Naive B cell (primary cell): ENCODE measurements at regions not wholly inside any gene's neighbourhood (a gene's known extent, or its start where the extent isn't known, plus 50 kb on each side); places are given as distances from the start of the nearest gene placed in this dataset.

Experiments used
- ATAC-seq, 2 donors: fragments of 150-1000 bp; cut with Tn5 transposase; 2 replicates each; pipeline ENCODE4 v1.10.0; 2021; ENCODE audit warnings: low read depth in 2 of 2, mild to moderate bottlenecking in 2 of 2, moderate library complexity in 2 of 2
- DNase-seq: peaks from one replicate; pipeline ENCODE4 v3.0.0; 2022
- H3K27ac Mint-ChIP-seq, 6 donors: one replicate each; pipeline ENCODE4 v1.8.0; 2020 to 2022; ENCODE audit warnings: mild to moderate bottlenecking in 6 of 6, mixed read lengths in 6 of 6, moderate library complexity in 5 of 6, inconsistent platforms in 2 of 6
- H3K27me3 Mint-ChIP-seq, 3 donors: one replicate each; pipeline ENCODE4 v1.8.0; 2021 to 2022; ENCODE audit warnings: mixed read lengths in 3 of 3, mild to moderate bottlenecking in 1 of 3
- H3K36me3 Mint-ChIP-seq, 2 donors: one replicate each; pipeline ENCODE4 v1.8.0; 2020 to 2022; ENCODE audit warnings: mixed read lengths in 2 of 2, inconsistent platforms in 1 of 2, mild to moderate bottlenecking in 1 of 2
- H3K4me1 Mint-ChIP-seq, 3 donors: one replicate each; pipeline ENCODE4 v1.8.0; 2020 to 2022; ENCODE audit warnings: mixed read lengths in 3 of 3, inconsistent platforms in 1 of 3, mild to moderate bottlenecking in 1 of 3, moderate library complexity in 1 of 3
- H3K4me3 Mint-ChIP-seq, 8 donors: one replicate each; pipeline ENCODE4 v1.8.0; 2020 to 2022; ENCODE audit warnings: mild to moderate bottlenecking in 8 of 8, mixed read lengths in 8 of 8, moderate library complexity in 8 of 8, inconsistent platforms in 2 of 8
- H3K9me3 Mint-ChIP-seq, 7 donors: one replicate each; pipeline ENCODE4 v1.8.0; 2020 to 2022; ENCODE audit warnings: mixed read lengths in 7 of 7, mild to moderate bottlenecking in 5 of 7, inconsistent platforms in 2 of 7, moderate library complexity in 1 of 7

DNA sequence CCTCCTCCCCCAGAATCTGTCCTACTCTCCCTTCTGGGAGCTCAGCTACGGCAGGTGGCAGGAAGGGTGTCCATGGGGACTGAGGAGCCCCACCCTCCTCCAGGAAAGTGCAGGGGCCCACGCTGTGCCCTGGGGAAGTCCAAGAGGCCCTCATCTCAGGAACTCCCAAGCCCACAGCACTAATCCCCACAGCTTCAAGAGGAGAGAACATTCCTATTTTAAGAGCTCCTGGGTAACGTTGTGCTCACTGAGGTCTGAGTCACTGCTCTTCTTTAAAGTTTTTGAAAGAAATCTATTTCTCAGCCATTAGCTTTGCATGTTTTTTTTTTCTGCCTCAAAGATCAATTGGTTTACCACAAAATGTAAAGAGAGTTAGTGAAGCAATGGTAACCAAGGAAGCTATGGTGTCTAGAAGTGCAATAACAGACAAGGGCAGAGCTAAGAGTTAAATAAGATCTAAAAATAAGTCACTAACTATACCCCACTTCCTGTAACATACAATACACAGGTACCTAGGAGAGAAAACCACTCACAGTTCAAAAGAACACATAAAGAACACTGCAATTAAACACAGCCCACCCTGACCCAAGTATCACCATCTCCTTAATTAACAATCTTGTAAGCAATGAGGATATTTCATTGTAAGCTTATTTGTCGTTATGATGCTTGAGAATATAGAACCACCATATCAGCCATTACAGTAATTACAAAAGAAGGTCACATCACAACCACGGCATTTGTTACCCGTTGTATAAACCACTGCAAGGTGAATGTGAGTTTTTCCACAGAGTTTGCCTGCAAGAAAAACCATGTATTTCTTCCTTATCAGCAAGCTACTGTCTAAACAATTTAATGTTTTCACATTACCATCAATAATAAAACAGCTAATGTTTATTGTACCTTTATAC lies 382.3 kb upstream of the SLC30A5 start:
- Mint-ChIP-seq H3K4me1 (peaks cover 55 to 80% (median 78%) of the 10 kb centered on the region in 3 donors), H3K27ac (peak overlapping the region; percentile 84 to 98 (median 92))

DNA sequence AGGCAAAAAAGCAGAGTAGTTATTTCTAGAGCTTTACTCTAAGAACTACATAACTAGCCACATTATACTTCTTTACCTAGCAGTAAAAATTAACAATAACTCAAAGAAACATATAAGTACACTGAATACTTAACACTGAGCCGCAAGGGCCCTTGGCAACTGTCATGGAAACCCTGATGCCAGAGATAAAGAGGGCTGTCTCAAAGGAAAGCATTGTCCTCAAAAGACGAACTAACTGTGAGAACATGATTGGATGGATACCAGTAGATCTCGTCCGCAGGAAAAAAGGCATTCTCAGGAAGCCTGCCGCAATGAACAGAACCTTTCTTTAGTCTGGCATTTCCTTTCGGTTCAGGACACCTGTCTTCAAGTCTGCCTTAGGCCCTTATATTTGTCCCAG lies 379.0 kb upstream of the SLC30A5 start:
- H3K36me3 Mint-ChIP-seq = peaks cover 0 to 6% of the 10 kb centered on the region in 2 donors
- H3K27ac Mint-ChIP-seq = peak overlapping the region in 5 of 6 donors; percentile 8 to 91 (median 48)
- H3K27me3 Mint-ChIP-seq = no peaks in the 10 kb centered on the region
- H3K4me1 Mint-ChIP-seq = peaks cover 38 to 62% (median 60%) of the 10 kb centered on the region in 3 donors
- DNase-seq = no peak
- peaks cover 0 to 19% (median 10%) of the 10 kb centered on the region in 7 donors for H3K9me3 Mint-ChIP-seq
- H3K4me3 Mint-ChIP-seq = no peak overlapping the region
- no peak for ATAC-seq

More for the DNA sequence above, 382.3 kb upstream of the SLC30A5 start:
- Mint-ChIP-seq H3K27me3 (no peaks in the 10 kb centered on the region), H3K36me3 (peaks cover 0 to 4% of the 10 kb centered on the region in 2 donors), H3K4me3 (peak overlapping the region; percentile 65 to 92 (median 80)), H3K9me3 (peaks cover 0 to 3% (median 0%) of the 10 kb centered on the region in 7 donors)
- ATAC-seq = peak; percentile 87 to 90
- DNase-seq = peak; percentile 48

DNA sequence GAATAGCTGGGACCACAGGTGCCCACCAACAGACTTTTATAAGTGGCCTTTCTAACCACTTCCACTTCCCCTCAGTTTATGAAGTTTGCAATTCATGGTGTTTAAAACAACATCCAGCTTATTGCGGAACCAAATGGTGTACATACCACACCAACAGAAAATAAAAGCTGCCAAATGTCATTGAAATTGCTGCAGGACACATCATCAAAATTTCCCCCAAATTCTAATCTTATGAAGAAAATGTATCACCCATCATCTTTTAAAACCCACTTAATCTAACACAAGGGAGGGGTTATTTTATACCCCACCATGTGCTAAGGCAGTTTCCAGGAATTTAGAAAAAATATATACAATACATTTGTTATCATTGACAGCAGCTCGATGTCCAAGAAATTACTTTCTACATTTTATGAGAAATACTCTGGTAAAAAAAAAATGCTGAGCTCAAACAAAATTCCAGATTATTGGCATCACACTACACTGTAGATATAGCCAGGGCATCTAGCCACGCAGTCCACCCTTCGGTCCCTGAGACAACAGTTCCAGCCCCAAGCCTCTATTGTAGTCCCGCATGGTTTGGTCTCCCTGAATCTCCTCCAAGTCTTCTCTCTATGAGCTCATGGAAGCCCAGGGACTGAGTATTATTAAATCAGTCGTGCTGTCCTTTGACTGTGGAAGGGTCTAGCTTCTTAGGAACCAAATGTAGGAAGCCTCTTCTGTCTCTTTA lies 372.8 kb upstream of the SLC30A5 start:
- H3K9me3 Mint-ChIP-seq = peaks cover 5 to 35% (median 25%) of the 10 kb centered on the region in 7 donors
- peaks cover 6% of the 10 kb centered on the region in 2 donors for H3K36me3 Mint-ChIP-seq
- no peak for DNase-seq
- no peak for ATAC-seq
- H3K27me3 Mint-ChIP-seq = no peaks in the 10 kb centered on the region
- no peak overlapping the region for H3K27ac Mint-ChIP-seq
- H3K4me1 Mint-ChIP-seq = peaks cover 6 to 19% (median 11%) of the 10 kb centered on the region in 3 donors
- H3K4me3 Mint-ChIP-seq = no peak overlapping the region

DNA sequence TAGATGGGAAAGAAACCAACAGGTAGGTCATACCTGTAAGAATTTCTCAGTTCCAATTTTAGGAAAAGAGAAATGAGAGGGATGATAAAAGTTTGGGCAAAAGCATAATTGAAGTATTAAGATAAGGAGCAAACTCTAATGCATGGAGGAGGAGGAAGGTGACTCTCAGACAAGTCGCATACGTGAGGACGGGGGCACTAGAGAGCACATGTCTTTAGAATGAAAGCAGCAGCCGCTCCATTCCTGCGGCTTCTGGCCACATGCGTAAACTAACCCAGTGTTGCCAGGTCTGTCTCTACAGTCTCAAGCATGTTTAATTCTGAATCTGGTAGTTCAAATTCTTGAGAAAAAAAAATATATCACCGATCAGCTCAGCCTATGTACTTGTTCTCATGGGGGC lies 371.5 kb upstream of the SLC30A5 start:
- Mint-ChIP-seq H3K4me3 (no peak overlapping the region), H3K4me1 (peaks cover 6 to 19% (median 11%) of the 10 kb centered on the region in 3 donors), H3K27ac (peak overlapping the region in 1 of 6 donors; percentile 34), H3K27me3 (no peaks in the 10 kb centered on the region), H3K9me3 (peaks cover 5 to 30% (median 25%) of the 10 kb centered on the region in 7 donors), H3K36me3 (peaks cover 6% of the 10 kb centered on the region in 2 donors)
- no peak for ATAC-seq
- DNase-seq = no peak

DNA sequence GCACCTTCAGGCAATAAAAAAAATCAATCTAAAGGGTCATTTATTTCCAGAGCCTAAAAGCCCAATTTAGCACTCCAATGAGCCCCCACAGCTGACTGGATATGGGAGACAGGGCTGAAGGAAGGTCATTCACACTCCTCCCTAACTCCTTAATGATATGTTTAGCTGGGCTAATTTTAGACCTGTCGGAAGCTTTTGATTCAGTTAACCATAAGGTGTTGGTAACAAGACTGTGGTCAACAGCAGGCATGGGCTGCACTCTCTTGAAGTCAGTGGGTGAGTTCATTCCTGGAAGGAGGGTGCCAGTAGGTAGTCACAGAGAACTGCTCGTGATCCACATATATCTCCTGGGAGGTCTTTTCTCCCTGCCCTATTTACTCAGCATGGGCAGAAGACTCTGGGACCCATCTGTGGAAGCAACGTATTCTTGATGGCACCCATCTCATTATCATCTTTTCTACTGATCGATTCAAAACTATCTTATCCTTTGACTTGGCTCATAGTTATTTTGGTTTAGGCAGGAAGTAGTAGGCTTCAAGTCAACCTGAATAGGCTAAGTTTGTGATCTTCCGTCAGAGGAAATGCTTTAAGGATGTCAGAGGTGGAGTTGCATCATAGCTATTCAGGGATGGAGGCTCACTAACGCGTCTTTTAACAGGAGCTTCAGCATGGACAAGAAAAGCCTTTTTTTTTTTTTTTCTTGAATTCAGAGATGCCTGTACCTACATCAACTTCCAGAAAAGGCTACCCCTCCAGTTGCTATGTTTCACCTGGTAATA lies 367.7 kb upstream of the SLC30A5 start:
- no peak for DNase-seq
- H3K27me3 Mint-ChIP-seq = no peaks in the 10 kb centered on the region
- no peak for ATAC-seq
- peaks cover 0 to 6% of the 10 kb centered on the region in 2 donors for H3K36me3 Mint-ChIP-seq
- H3K27ac Mint-ChIP-seq = peak overlapping the region in 1 of 6 donors; percentile 19
- H3K4me1 Mint-ChIP-seq = peaks cover 0 to 5% (median 5%) of the 10 kb centered on the region in 3 donors
- no peak overlapping the region for H3K4me3 Mint-ChIP-seq
- H3K9me3 Mint-ChIP-seq = peaks cover 5 to 20% (median 14%) of the 10 kb centered on the region in 7 donors

DNA sequence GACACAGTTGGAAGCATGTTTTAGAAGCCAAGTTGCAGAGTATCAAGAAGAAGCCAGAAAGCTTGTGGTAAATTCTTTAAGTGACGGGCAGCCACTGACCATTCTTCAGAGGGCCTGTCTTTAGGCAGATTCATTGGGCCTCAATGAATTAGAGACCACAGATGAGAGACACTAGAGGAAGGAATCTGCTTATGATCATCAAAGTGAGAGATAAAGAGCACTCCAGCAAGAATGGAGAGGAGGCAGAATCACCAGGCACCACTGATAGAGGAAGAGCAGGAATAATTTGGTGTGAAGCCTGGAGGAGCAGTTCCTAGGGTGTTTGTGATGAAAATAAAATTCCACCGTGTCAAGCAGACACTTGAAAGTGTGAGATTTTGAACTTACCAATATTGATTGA lies 365.9 kb upstream of the SLC30A5 start:
- H3K36me3 Mint-ChIP-seq = peaks cover 0 to 6% of the 10 kb centered on the region in 2 donors
- peaks cover 4 to 12% (median 8%) of the 10 kb centered on the region in 7 donors for H3K9me3 Mint-ChIP-seq
- DNase-seq = no peak
- ATAC-seq = no peak
- no peaks in the 10 kb centered on the region for H3K27me3 Mint-ChIP-seq
- H3K4me1 Mint-ChIP-seq = peaks cover 5 to 13% (median 5%) of the 10 kb centered on the region in 3 donors
- no peak overlapping the region for H3K27ac Mint-ChIP-seq
- H3K4me3 Mint-ChIP-seq = no peak overlapping the region

DNA sequence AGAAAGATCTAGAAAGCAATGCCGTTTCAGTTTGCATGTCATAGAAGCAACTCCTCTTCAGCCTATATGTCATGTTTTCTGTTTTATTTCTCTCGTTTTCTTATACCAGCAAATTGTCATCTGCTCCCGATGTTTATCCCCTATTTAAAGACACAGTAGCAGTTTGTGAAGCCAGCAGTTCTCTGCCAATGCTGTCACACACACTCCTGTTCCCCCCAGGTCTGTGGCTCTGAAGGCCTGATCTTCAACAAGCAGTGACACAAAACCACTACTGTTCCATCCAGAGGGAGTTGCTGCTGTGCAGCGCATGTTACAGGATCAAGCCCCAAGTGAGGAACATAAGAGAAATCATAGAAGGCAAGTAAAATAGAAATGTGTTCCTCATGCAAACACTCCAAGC lies 364.1 kb upstream of the SLC30A5 start:
- DNase-seq (no peak), ATAC-seq (no peak)
- Mint-ChIP-seq H3K9me3 (no peaks in the 10 kb centered on the region), H3K27ac (no peak overlapping the region), H3K4me1 (peaks cover 5 to 9% (median 8%) of the 10 kb centered on the region in 3 donors), H3K4me3 (no peak overlapping the region), H3K36me3 (no peaks in the 10 kb centered on the region), H3K27me3 (no peaks in the 10 kb centered on the region)

DNA sequence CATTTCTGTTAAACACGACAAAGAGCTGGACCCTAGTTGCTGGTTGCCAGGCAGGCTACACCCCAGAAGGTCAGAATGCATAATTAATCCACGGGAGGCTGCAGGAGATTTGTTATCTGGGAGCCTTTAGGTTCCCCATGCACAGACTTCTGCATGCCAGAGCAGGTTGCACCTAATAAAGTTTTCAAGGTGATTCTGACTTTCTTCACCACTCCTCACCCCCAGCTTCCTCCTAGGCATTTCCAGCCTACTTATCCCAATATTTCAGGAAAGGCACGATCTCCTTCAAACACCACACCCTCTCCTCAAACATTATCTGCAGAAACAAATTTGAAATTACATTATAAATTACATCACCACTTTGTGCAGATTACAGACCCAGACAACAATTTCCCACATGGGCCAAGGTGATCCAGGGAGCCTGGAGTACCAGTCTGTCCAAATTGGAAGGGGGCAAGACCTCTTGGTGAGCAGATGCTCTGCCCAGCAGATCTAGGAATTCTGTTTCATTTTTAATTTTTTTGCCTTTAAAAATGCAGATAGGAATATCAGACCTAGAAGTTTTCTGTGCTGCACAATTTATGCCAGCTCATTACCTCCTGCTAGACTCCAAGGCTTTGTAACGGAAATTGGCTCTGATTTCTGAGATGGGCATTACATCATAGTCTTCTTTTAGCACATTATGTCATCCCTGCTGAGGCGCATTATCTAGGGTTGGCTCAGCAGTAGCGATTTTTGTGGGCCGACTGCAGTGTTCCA lies 363.4 kb upstream of the SLC30A5 start:
- H3K4me3 Mint-ChIP-seq = no peak overlapping the region
- no peak for ATAC-seq

DNA sequence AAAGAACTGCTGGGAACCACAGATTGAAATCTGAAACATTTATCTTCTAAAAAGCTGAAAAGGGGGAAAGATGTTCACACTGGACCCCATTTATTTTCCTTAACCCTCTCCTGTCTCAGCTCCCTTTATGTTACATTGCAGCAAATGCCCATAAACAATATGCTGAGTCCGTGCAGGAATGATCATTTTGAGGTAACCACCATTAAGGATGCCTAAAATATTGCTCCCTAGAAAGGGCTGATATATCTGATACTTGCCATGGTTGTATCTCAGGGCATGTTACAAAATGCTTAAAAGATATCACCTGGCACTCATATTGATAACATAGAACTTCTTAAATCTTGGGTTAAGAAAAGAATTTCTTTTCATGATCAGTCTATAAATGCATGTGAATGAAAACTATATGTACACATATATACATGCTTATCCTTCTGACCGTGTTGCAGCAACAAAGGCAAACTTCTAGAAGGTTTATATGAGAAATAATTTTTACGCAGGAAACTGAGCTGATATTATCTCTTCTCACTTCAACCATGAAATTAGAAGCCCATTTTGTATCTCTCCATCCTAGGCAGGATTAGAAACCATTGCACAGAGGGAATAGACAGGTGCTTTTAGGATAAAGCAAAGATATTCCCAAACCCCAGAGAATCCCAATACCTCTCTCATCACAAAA lies 362.7 kb upstream of the SLC30A5 start:
- H3K36me3 Mint-ChIP-seq = no peaks in the 10 kb centered on the region
- no peak overlapping the region for H3K4me3 Mint-ChIP-seq
- ATAC-seq = no peak

More for the DNA sequence above, 363.4 kb upstream of the SLC30A5 start:
- Mint-ChIP-seq H3K4me1 (peaks cover 5 to 12% (median 12%) of the 10 kb centered on the region in 3 donors), H3K9me3 (no peaks in the 10 kb centered on the region), H3K27ac (peak overlapping the region in 1 of 6 donors; percentile 26), H3K27me3 (peaks cover 0 to under 1% (median 0%) of the 10 kb centered on the region in 3 donors), H3K36me3 (no peaks in the 10 kb centered on the region)
- no peak for DNase-seq

DNA sequence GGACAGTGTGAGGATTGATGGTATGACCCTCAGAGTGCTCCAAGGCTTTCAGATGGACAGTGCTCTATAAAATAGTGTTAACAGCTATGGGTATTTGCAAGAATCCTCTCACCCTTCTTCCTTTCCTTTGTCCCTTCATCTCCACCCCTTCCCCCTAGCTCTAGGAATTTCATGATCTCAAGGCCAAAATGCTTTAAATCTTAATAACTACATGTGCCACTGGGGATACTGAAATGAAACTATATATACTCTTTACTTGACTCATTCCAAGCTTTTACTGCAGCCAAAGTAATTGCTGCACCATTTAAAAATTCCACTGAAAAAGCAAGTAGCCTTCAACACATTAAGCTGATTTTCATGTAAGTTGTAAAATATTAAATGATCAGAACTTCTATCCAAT lies 361.6 kb upstream of the SLC30A5 start:
- DNase-seq (no peak), ATAC-seq (no peak)
- Mint-ChIP-seq H3K9me3 (peaks cover 0 to 3% (median 0%) of the 10 kb centered on the region in 7 donors), H3K4me3 (no peak overlapping the region), H3K4me1 (peaks cover 12 to 21% (median 17%) of the 10 kb centered on the region in 3 donors), H3K36me3 (no peaks in the 10 kb centered on the region), H3K27me3 (peaks cover 4 to 16% (median 15%) of the 10 kb centered on the region in 3 donors), H3K27ac (peak overlapping the region in 1 of 6 donors; percentile 66)

More for the DNA sequence above, 362.7 kb upstream of the SLC30A5 start:
- no peak for DNase-seq
- Mint-ChIP-seq H3K27ac (no peak overlapping the region), H3K4me1 (peaks cover 8 to 19% (median 12%) of the 10 kb centered on the region in 3 donors), H3K27me3 (peaks cover 3 to 8% (median 6%) of the 10 kb centered on the region in 3 donors), H3K9me3 (peaks cover 0 to 1% (median 0%) of the 10 kb centered on the region in 7 donors)

DNA sequence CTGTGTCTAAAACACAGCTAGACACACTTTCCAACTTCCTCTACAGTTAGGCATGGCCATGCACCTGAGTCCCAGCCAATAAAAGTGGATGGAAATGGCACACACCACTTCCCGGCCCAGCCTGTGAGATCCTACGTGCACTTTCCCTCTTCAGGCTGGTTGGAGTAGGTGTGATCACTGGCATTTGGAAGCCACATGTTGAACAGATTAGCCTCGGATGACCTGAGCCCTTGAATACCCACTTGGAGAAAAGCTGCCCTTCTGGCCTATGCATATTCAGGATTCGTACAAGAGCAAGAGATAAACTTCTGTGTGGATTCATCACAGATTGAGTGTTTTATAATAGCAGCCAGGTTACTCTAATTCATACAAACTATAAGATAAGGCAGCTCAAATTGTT lies 359.0 kb upstream of the SLC30A5 start:
- DNase-seq = no peak
- H3K27me3 Mint-ChIP-seq = peaks cover 4 to 17% (median 15%) of the 10 kb centered on the region in 3 donors
- H3K9me3 Mint-ChIP-seq = peaks cover 0 to 3% (median 0%) of the 10 kb centered on the region in 7 donors
- H3K4me1 Mint-ChIP-seq = peaks cover 17 to 34% (median 28%) of the 10 kb centered on the region in 3 donors
- no peak overlapping the region for H3K4me3 Mint-ChIP-seq
- no peak for ATAC-seq
- H3K27ac Mint-ChIP-seq = peak overlapping the region in 1 of 6 donors; percentile 31
- no peaks in the 10 kb centered on the region for H3K36me3 Mint-ChIP-seq

DNA sequence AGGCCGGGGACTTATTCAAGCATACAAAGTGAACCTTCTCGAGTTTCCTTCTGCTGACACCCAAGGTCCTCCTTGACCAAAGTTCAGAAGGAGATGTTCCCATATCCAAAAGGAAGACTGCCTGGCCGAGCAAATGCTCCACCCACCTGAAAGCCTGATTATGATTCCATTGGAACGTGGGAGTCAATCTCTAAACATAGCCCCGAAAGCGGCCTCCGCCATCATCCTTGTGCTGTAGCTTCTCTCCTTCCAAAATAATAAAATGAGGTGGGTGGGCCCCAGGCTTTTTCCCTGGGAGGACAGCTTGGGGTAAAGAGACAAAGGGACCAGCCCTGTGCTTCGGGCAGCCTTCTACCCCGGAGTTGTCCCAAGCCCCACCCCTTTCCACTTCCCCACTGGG lies 355.6 kb upstream of the SLC30A5 start:
- DNase-seq (no peak), ATAC-seq (no peak)
- Mint-ChIP-seq H3K27me3 (peaks cover 4 to 17% (median 15%) of the 10 kb centered on the region in 3 donors), H3K4me3 (no peak overlapping the region), H3K36me3 (peaks cover 5 to 8% of the 10 kb centered on the region in 2 donors), H3K27ac (no peak overlapping the region), H3K4me1 (peaks cover 40 to 57% (median 45%) of the 10 kb centered on the region in 3 donors), H3K9me3 (peaks cover 0 to 14% (median 3%) of the 10 kb centered on the region in 7 donors)
